ENCODE measurements at regions not wholly inside any gene's neighbourhood (a gene's known extent, or its start where the extent isn't known, plus 50 kb on each side); places are given as distances from the start of the nearest gene placed in this dataset.

- DNase-seq (ENCODE audit: low read depth in 4 of 4, low spot score in 3 of 4): no peak
Observed at GRCh38 chr6:21648475-21649050, 55.0 kb downstream of the SOX4 start.

- DNase-seq (ENCODE audit: low read depth in 4 of 4, low spot score in 3 of 4): no peak
Observed at GRCh38 chr6:21653323-21653722, 59.8 kb downstream of the SOX4 start.

- no peak for DNase-seq (ENCODE audit: low read depth in 4 of 4, low spot score in 3 of 4)
Observed at GRCh38 chr6:21653905-21654304, 60.4 kb downstream of the SOX4 start.

GRCh38 chr6:21654361-21654760 lies 60.8 kb downstream of the SOX4 start:
- no peak for DNase-seq (ENCODE audit: low read depth in 4 of 4, low spot score in 3 of 4)

- no peak for DNase-seq (ENCODE audit: low read depth in 4 of 4, low spot score in 3 of 4)
Observed at GRCh38 chr6:21663966-21664313, 70.4 kb downstream of the SOX4 start.

- peak; percentile 49 to 62 (median 57) for DNase-seq (ENCODE audit: low read depth in 4 of 4, low spot score in 3 of 4)
Observed at GRCh38 chr6:21664314-21665109, 71.0 kb downstream of the SOX4 start.

- no peak for DNase-seq (ENCODE audit: low read depth in 4 of 4, low spot score in 3 of 4)
Observed at GRCh38 chr6:21665110-21665391, 71.5 kb downstream of the SOX4 start.

- peak in 1 of 4 donors; percentile 42 for DNase-seq (ENCODE audit: low read depth in 4 of 4, low spot score in 3 of 4)
Observed at GRCh38 chr6:21665392-21666200, 72.0 kb downstream of the SOX4 start.

GRCh38 chr6:21666201-21666691 lies 72.7 kb downstream of the SOX4 start:
- peak in 3 of 4 donors; percentile 35 to 47 (median 41) for DNase-seq (ENCODE audit: low read depth in 4 of 4, low spot score in 3 of 4)

GRCh38 chr6:21666853-21667681 lies 73.5 kb downstream of the SOX4 start:
- DNase-seq (ENCODE audit: low read depth in 4 of 4, low spot score in 3 of 4): peak in 2 of 4 donors; percentile 28 to 38

GRCh38 chr6:21668795-21669194 lies 75.2 kb downstream of the SOX4 start:
- no peak for DNase-seq (ENCODE audit: low read depth in 4 of 4, low spot score in 3 of 4)

- no peak for DNase-seq (ENCODE audit: low read depth in 4 of 4, low spot score in 3 of 4)
Observed at GRCh38 chr6:21676769-21677168, 83.2 kb downstream of the SOX4 start.

- DNase-seq (ENCODE audit: low read depth in 4 of 4, low spot score in 3 of 4): no peak
Observed at GRCh38 chr6:21678990-21679389, 85.4 kb downstream of the SOX4 start.

GRCh38 chr6:21679761-21680265 lies 86.3 kb downstream of the SOX4 start:
- no peak for DNase-seq (ENCODE audit: low read depth in 4 of 4, low spot score in 3 of 4)

- DNase-seq (ENCODE audit: low read depth in 4 of 4, low spot score in 3 of 4): no peak
Observed at GRCh38 chr6:21680611-21681010, 87.1 kb downstream of the SOX4 start.

- no peak for DNase-seq (ENCODE audit: low read depth in 4 of 4, low spot score in 3 of 4)
Observed at GRCh38 chr6:21690489-21690888, 96.9 kb downstream of the SOX4 start.

- no peak for DNase-seq (ENCODE audit: low read depth in 4 of 4, low spot score in 3 of 4)
Observed at GRCh38 chr6:21691685-21692346, 98.3 kb downstream of the SOX4 start.

- DNase-seq (ENCODE audit: low read depth in 4 of 4, low spot score in 3 of 4): no peak
Observed at GRCh38 chr6:21692721-21693120, 99.2 kb downstream of the SOX4 start.

- no peak for DNase-seq (ENCODE audit: low read depth in 4 of 4, low spot score in 3 of 4)
Observed at GRCh38 chr6:21694168-21694567, 100.6 kb downstream of the SOX4 start.

All from right renal pelvis (tissue), 4 donors.